SK-N-MC (cell line): ENCODE measurements at regions not wholly inside any gene's neighbourhood (a gene's known extent, or its start where the extent isn't known, plus 50 kb on each side); places are given as distances from the start of the nearest gene placed in this dataset.

Experiments used
- EZH2 ChIP-seq: fragments of 200-600 bp; sonication (generic); IDR thresholded peaks from one replicate; pipeline ENCODE4 v1.6.1; 2017; ENCODE audit warnings: antibody characterized with exemption
- FOXP2 ChIP-seq: optimal IDR thresholded peaks from 2 replicates; pipeline ENCODE3; 2011; ENCODE audit warnings: mild to moderate bottlenecking, moderate library complexity; ENCODE audit not compliant: insufficient read depth; ENCODE audit errors: extremely low read length, control extremely low read depth
- POLR2AphosphoS5 ChIP-seq: IDR thresholded peaks from 2 replicates; pipeline ENCODE4 v1.6.1; 2012; ENCODE audit warnings: mild to moderate bottlenecking, low read depth, low read length, borderline replicate concordance

DNA sequence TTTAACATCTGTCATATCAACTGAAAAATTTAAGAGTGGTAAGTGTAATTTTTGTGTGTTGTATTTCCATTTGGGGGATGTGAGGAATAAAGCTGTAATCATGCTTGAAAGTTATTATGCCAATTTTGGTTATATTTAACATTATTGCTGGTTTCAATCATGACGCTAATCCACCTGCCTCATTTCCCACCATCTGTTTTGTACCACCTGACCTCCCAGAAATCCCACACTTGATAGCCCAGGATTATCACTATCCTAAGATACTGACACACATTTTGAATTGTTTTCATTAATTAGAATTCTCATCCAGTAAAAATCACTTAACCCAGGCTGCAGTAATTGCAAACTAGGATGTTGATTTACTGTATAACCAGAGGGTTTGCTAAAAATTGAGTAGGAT lies 1119.8 kb downstream of the AACS start:
- no peak for TF ChIP-seq POLR2AphosphoS5
- no peak for TF ChIP-seq EZH2
- no peak for TF ChIP-seq FOXP2
